ENCODE measurements at regions not wholly inside any gene's neighbourhood (a gene's known extent, or its start where the extent isn't known, plus 50 kb on each side); places are given as distances from the start of the nearest gene placed in this dataset.

DNA sequence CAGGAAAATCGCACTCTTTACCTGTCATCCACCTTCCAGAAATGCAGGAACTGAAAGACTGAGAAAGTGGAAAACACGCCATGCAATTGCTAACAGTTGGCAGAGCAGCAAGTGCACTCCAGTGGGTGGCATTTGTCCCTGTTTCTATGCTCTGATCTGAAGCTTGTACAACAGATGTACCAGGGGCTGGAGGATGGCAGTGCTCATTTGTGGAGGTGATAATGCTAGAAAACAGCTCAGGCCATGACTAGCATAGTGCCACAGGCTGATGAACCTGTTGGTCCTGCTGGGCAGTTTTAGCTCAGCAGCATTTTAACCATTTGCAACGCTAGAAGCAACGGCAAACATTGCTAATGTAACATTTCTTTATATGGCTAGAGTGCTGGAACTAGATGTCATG, 199.9 kb upstream of the NRP1 start:
- intact Hi-C loops (cut with micrococcal nuclease): no loop called here
- Histone ChIP-seq H3K4me3 (ENCODE audit: low read length) (no peak overlapping the region), H3K9me3 (ENCODE audit: control insufficient read depth in 2 of 3, low read length in 3 of 3) (no peaks in the 10 kb centered on the region), H3K27me3 (ENCODE audit: control insufficient read depth in 2 of 2, insufficient read depth in 2 of 2, low read length in 2 of 2) (no peaks in the 10 kb centered on the region), H3K36me3 (ENCODE audit: control insufficient read depth in 2 of 3, insufficient read depth in 3 of 3, low read length in 3 of 3) (no peaks in the 10 kb centered on the region), H3K4me1 (ENCODE audit: control insufficient read depth in 2 of 2, insufficient read depth in 2 of 2, low read length in 2 of 2) (no peaks in the 10 kb centered on the region), H3K27ac (ENCODE audit: low read depth, low read length) (no peak overlapping the region)
- Mint-ChIP-seq H3K27ac (no peak overlapping the region), H3K9me3 (peaks cover 0 to 1% (median 0%) of the 10 kb centered on the region in 11 donors), H3K4me1 (peaks cover 0 to 2% (median 0%) of the 10 kb centered on the region in 7 donors), H3K27me3 (peaks cover 8 to 47% (median 33%) of the 10 kb centered on the region in 5 donors), H3K4me3 (no peak overlapping the region), H3K36me3 (no peaks in the 10 kb centered on the region)
- ChIA-PET CTCF (no interaction called here), POLR2A (no interaction called here)
- DNase-seq (no peak), ATAC-seq (no peak)

DNA sequence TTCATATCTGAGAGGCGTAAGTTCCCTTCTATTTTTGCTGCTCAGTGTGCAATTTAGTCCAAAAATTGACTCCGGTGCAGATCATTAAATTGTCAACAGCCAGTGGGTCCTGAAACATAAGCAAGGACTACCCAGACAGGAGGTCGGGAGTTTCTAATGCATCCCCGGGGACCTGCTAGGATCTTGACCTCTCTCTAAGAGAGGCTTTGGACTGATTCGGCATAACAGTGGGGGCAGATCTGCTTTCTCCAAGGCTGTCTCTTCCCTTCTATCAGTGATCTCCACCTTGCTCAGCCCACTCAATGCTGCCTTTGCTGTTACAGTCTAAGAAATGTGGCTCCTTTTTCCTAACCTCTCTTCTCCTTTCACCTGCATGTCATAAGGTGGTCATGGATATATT, 199.1 kb upstream of the NRP1 start:
- no peaks in the 10 kb centered on the region for H3K4me1 ChIP-seq (ENCODE audit: control insufficient read depth in 2 of 2, insufficient read depth in 2 of 2, low read length in 2 of 2)
- H3K4me3 Mint-ChIP-seq: no peak overlapping the region
- no peak overlapping the region for H3K4me3 ChIP-seq (ENCODE audit: low read length)
- H3K9me3 Mint-ChIP-seq: peaks cover 0 to 3% (median 0%) of the 10 kb centered on the region in 11 donors
- H3K27ac Mint-ChIP-seq: no peak overlapping the region
- ChIA-PET POLR2A (no interaction called here), CTCF (no interaction called here)
- H3K27me3 Mint-ChIP-seq: peaks cover 6 to 45% (median 33%) of the 10 kb centered on the region in 5 donors
- H3K27me3 ChIP-seq (ENCODE audit: control insufficient read depth in 2 of 2, insufficient read depth in 2 of 2, low read length in 2 of 2): no peaks in the 10 kb centered on the region
- no peak for ATAC-seq
- no peaks in the 10 kb centered on the region for H3K9me3 ChIP-seq (ENCODE audit: control insufficient read depth in 2 of 3, low read length in 3 of 3)
- H3K36me3 Mint-ChIP-seq: no peaks in the 10 kb centered on the region
- H3K4me1 Mint-ChIP-seq: peaks cover 0 to 2% (median 0%) of the 10 kb centered on the region in 7 donors
- no peak for DNase-seq
- no peak overlapping the region for H3K27ac ChIP-seq (ENCODE audit: low read depth, low read length)
- intact Hi-C loops (cut with micrococcal nuclease): no loop called here
- no peaks in the 10 kb centered on the region for H3K36me3 ChIP-seq (ENCODE audit: control insufficient read depth in 2 of 3, insufficient read depth in 3 of 3, low read length in 3 of 3)

DNA sequence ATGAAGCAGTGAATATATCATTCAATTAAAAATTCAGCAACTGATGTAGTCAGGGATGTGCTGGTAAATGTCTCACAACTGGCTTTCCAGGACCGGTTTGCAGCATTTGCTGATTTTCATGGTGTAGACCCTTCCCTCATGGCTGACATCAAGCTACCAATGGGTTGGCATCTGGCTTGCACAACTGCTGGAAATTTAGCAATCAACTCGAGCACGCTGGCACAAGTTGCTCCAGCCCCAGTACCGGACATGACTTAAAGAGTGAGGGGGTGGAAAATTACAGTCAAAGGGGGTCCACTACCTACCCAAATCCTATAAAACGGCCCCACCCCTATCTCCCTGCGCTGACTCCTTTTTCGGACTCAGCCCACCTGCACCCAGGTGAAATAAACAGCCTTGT, 198.4 kb upstream of the NRP1 start:
- no peak overlapping the region for H3K4me3 Mint-ChIP-seq
- H3K9me3 Mint-ChIP-seq: peaks cover 0 to 8% (median 0%) of the 10 kb centered on the region in 11 donors
- no peaks in the 10 kb centered on the region for H3K4me1 ChIP-seq (ENCODE audit: control insufficient read depth in 2 of 2, insufficient read depth in 2 of 2, low read length in 2 of 2)
- H3K27ac ChIP-seq (ENCODE audit: low read depth, low read length): no peak overlapping the region
- intact Hi-C loops (cut with micrococcal nuclease): no loop called here
- H3K4me1 Mint-ChIP-seq: peaks cover 0 to 2% (median 0%) of the 10 kb centered on the region in 7 donors
- no peaks in the 10 kb centered on the region for H3K9me3 ChIP-seq (ENCODE audit: control insufficient read depth in 2 of 3, low read length in 3 of 3)
- ATAC-seq (no peak), DNase-seq (no peak)
- POLR2A ChIA-PET: no interaction called here
- H3K4me3 ChIP-seq (ENCODE audit: low read length): no peak overlapping the region
- H3K36me3 Mint-ChIP-seq: no peaks in the 10 kb centered on the region
- CTCF ChIA-PET: no interaction called here
- H3K27me3 ChIP-seq (ENCODE audit: control insufficient read depth in 2 of 2, insufficient read depth in 2 of 2, low read length in 2 of 2): no peaks in the 10 kb centered on the region
- peaks cover 5 to 41% (median 35%) of the 10 kb centered on the region in 5 donors for H3K27me3 Mint-ChIP-seq
- H3K27ac Mint-ChIP-seq: no peak overlapping the region
- H3K36me3 ChIP-seq (ENCODE audit: control insufficient read depth in 2 of 3, insufficient read depth in 3 of 3, low read length in 3 of 3): no peaks in the 10 kb centered on the region

DNA sequence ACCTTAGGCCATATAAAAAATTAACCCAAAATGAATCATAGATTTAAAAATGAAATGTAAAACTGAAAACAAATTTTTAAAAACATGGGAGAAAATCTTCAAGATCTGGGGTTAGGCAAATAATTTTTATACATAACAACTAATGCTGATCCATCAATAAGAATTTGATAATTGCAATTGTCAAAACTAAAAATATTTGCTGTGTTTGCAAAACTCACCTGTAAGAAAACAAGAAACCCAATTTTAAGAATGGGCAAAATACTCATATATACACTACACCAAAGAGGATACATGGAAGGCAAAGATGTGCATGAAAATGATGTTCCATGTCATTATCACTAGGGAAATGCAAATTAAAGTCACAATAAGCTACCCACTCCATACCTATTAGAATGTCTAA, 194.8 kb upstream of the NRP1 start:
- DNase-seq: no peak
- Histone ChIP-seq H3K4me3 (ENCODE audit: low read length) (no peak overlapping the region), H3K9me3 (ENCODE audit: control insufficient read depth in 2 of 3, low read length in 3 of 3) (no peaks in the 10 kb centered on the region), H3K27me3 (ENCODE audit: control insufficient read depth in 2 of 2, insufficient read depth in 2 of 2, low read length in 2 of 2) (no peaks in the 10 kb centered on the region), H3K36me3 (ENCODE audit: control insufficient read depth in 2 of 3, insufficient read depth in 3 of 3, low read length in 3 of 3) (no peaks in the 10 kb centered on the region), H3K4me1 (ENCODE audit: control insufficient read depth in 2 of 2, insufficient read depth in 2 of 2, low read length in 2 of 2) (no peaks in the 10 kb centered on the region), H3K27ac (ENCODE audit: low read depth, low read length) (no peak overlapping the region)
- no peak overlapping the region for H3K27ac Mint-ChIP-seq
- H3K4me1 Mint-ChIP-seq: no peaks in the 10 kb centered on the region
- H3K27me3 Mint-ChIP-seq: peaks cover 2 to 19% (median 18%) of the 10 kb centered on the region in 5 donors
- H3K9me3 Mint-ChIP-seq: peaks cover 0 to 14% (median 2%) of the 10 kb centered on the region in 11 donors
- no peak overlapping the region for H3K4me3 Mint-ChIP-seq
- ChIA-PET CTCF (no interaction called here), POLR2A (no interaction called here)
- no peaks in the 10 kb centered on the region for H3K36me3 Mint-ChIP-seq
- ATAC-seq: no peak
- intact Hi-C loops (cut with micrococcal nuclease): no loop called here

DNA sequence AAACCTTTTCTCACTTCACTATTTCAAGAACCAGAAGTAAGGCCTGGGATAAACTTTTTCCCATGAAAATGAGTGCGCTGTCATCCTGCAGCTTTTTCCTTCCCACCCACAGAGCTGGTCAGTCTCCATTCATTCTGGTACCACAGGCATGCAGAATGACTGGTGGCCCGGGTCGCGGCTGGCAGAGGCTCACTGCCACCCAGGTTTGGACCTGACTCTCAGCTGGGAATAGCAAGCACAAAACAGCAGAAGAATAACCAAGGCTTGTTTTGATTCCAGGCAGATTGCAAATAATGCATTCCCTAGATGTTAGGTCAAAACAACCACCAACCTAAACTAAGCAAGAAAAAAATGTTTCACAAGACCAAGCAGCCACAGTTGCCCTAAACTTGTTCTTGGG, 190.5 kb upstream of the NRP1 start:
- Mint-ChIP-seq H3K27me3 (peaks cover 0 to 40% (median 35%) of the 10 kb centered on the region in 5 donors), H3K27ac (no peak overlapping the region), H3K9me3 (peaks cover 0 to 14% (median 3%) of the 10 kb centered on the region in 11 donors), H3K4me1 (no peaks in the 10 kb centered on the region), H3K4me3 (no peak overlapping the region), H3K36me3 (peaks cover 0 to 6% (median 0%) of the 10 kb centered on the region in 5 donors)
- Histone ChIP-seq H3K27ac (ENCODE audit: low read depth, low read length) (no peak overlapping the region), H3K4me3 (ENCODE audit: low read length) (no peak overlapping the region), H3K36me3 (ENCODE audit: control insufficient read depth in 2 of 3, insufficient read depth in 3 of 3, low read length in 3 of 3) (no peaks in the 10 kb centered on the region), H3K4me1 (ENCODE audit: control insufficient read depth in 2 of 2, insufficient read depth in 2 of 2, low read length in 2 of 2) (no peaks in the 10 kb centered on the region), H3K9me3 (ENCODE audit: control insufficient read depth in 2 of 3, low read length in 3 of 3) (no peaks in the 10 kb centered on the region), H3K27me3 (ENCODE audit: control insufficient read depth in 2 of 2, insufficient read depth in 2 of 2, low read length in 2 of 2) (no peaks in the 10 kb centered on the region)
- ATAC-seq (no peak), DNase-seq (no peak)
- CTCF ChIA-PET: no interaction called here
- intact Hi-C loops (cut with micrococcal nuclease): no loop called here
- POLR2A ChIA-PET: no interaction called here

DNA sequence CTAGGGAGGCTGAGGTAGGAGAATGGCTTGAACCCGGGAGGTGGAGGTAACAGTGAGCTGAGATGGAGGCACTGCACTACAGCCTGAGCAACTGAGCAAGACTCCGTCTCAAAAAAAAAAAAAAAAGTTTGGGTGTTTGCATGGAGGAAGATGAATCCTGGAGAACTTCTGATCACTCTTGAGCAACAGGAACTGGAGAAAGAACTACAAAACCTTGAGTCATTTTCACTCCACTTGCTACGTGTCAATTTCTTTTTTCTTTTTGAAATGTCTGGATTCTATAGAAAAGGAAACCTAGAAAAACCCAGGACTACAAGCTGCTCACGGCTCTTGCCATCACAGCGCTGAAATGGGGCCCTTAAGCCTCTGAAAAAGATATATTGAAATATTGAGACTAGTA, 189.6 kb upstream of the NRP1 start:
- Histone ChIP-seq H3K36me3 (ENCODE audit: control insufficient read depth in 2 of 3, insufficient read depth in 3 of 3, low read length in 3 of 3) (no peaks in the 10 kb centered on the region), H3K27ac (ENCODE audit: low read depth, low read length) (no peak overlapping the region), H3K27me3 (ENCODE audit: control insufficient read depth in 2 of 2, insufficient read depth in 2 of 2, low read length in 2 of 2) (no peaks in the 10 kb centered on the region), H3K4me1 (ENCODE audit: control insufficient read depth in 2 of 2, insufficient read depth in 2 of 2, low read length in 2 of 2) (no peaks in the 10 kb centered on the region), H3K4me3 (ENCODE audit: low read length) (no peak overlapping the region), H3K9me3 (ENCODE audit: control insufficient read depth in 2 of 3, low read length in 3 of 3) (no peaks in the 10 kb centered on the region)
- ChIA-PET CTCF (no interaction called here), POLR2A (no interaction called here)
- intact Hi-C loops (cut with micrococcal nuclease): no loop called here
- ATAC-seq (no peak), DNase-seq (no peak)
- Mint-ChIP-seq H3K27me3 (peaks cover 3 to 44% (median 35%) of the 10 kb centered on the region in 5 donors), H3K27ac (no peak overlapping the region), H3K9me3 (peaks cover 0 to 14% (median 2%) of the 10 kb centered on the region in 11 donors), H3K4me3 (no peak overlapping the region), H3K36me3 (peaks cover 0 to 6% (median 0%) of the 10 kb centered on the region in 5 donors), H3K4me1 (no peaks in the 10 kb centered on the region)

DNA sequence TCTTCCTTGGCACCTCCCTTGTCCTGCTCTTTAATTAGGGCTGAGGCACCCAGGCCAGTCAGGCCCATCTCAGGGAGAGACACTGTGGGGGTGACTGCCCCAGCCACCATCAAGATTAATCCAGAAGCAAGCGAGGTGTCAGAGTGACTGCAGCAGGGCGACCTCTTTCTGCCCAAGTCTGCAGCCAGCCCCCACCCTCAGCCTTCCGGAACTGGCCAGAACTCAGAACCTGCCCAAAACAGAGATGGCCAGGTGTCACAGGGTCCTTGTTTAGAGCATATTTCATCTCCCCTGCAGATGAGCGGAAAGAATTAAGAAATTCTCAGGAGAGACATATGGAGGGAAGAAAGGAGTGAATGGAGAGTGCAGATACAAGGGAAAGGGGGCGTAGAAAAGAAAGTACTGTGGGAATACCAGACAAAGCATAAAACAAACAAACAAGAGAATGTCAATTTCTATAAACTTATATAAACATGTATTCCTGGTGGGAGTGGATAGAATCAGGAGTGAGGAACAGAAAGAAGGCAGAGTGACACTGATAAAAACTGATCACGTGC, 188.8 kb upstream of the NRP1 start:
- peaks cover 0 to 6% (median 0%) of the 10 kb centered on the region in 5 donors for H3K36me3 Mint-ChIP-seq
- H3K4me1 ChIP-seq (ENCODE audit: control insufficient read depth in 2 of 2, insufficient read depth in 2 of 2, low read length in 2 of 2): no peaks in the 10 kb centered on the region
- POLR2A ChIA-PET: interaction anchor here (0.6 kb wide), 1 partner anchor 161 kb away, joined by 3 read pairs; no protein-coding TSS in a partner anchor
- CTCF ChIA-PET: no interaction called here
- no peak overlapping the region for H3K27ac ChIP-seq (ENCODE audit: low read depth, low read length)
- H3K4me1 Mint-ChIP-seq: no peaks in the 10 kb centered on the region
- H3K9me3 Mint-ChIP-seq: peaks cover 0 to 9% (median 2%) of the 10 kb centered on the region in 11 donors
- H3K4me3 ChIP-seq (ENCODE audit: low read length): no peak overlapping the region
- H3K4me3 Mint-ChIP-seq: no peak overlapping the region
- intact Hi-C loops (cut with micrococcal nuclease): no loop called here
- H3K27me3 ChIP-seq (ENCODE audit: control insufficient read depth in 2 of 2, insufficient read depth in 2 of 2, low read length in 2 of 2): no peaks in the 10 kb centered on the region
- H3K9me3 ChIP-seq (ENCODE audit: control insufficient read depth in 2 of 3, low read length in 3 of 3): no peaks in the 10 kb centered on the region
- H3K27ac Mint-ChIP-seq: no peak overlapping the region
- peaks cover 3 to 44% (median 42%) of the 10 kb centered on the region in 5 donors for H3K27me3 Mint-ChIP-seq
- ATAC-seq (no peak), DNase-seq (no peak)
- H3K36me3 ChIP-seq (ENCODE audit: control insufficient read depth in 2 of 3, insufficient read depth in 3 of 3, low read length in 3 of 3): no peaks in the 10 kb centered on the region

All from naive thymus-derived CD4-positive, alpha-beta T cell (primary cell).